ENCODE measurements at regions not wholly inside any gene's neighbourhood (a gene's known extent, or its start where the extent isn't known, plus 50 kb on each side); places are given as distances from the start of the nearest gene placed in this dataset.

- H3K27me3 Mint-ChIP-seq (ENCODE audit: low read depth), result peaks cover 6% of the 10 kb centered on the region
- Histone ChIP-seq H2BK20ac (ENCODE audit: low read depth, low read length, poor library complexity, severe bottlenecking) (no peak overlapping the region), H2AK5ac (ENCODE audit: insufficient read length, low read length) (no peak overlapping the region), H3T11ph (ENCODE audit: low read length) (no peak overlapping the region), H2AFZ (ENCODE audit: low read length) (no peak overlapping the region), H3K79me2 (ENCODE audit: insufficient read depth, low read length) (no peaks in the 10 kb centered on the region), H3K27ac (ENCODE audit: insufficient read length, low read depth, low read length) (no peak overlapping the region), H3K23ac (ENCODE audit: insufficient read length, low read depth, low read length) (no peak overlapping the region), H4K5ac (ENCODE audit: insufficient read length, low read depth, low read length) (no peak overlapping the region), H2BK15ac (ENCODE audit: low read depth, low read length) (no peak overlapping the region), H3K23me2 (ENCODE audit: insufficient read length, low read depth, low read length, poor library complexity, severe bottlenecking) (no peaks in the 10 kb centered on the region), H3K4me2 (ENCODE audit: insufficient read depth, insufficient read length, low read length) (no peak overlapping the region), H4K91ac (ENCODE audit: insufficient read length, low read depth, low read length) (no peak overlapping the region), H4K20me1 (ENCODE audit: control insufficient read depth, insufficient read depth, insufficient read length) (no peaks in the 10 kb centered on the region), H3K56ac (ENCODE audit: insufficient read length, low read depth, low read length) (no peak overlapping the region), H3K9me3 (ENCODE audit: control insufficient read depth, low read depth, low read length) (no peaks in the 10 kb centered on the region), H3K4me1 (ENCODE audit: insufficient read depth, low read length) (peaks cover 6% of the 10 kb centered on the region; the same call in 1 of the 2 replicates), H3K79me1 (ENCODE audit: insufficient read depth, low read depth, low read length, poor library complexity, severe bottlenecking) (no peaks in the 10 kb centered on the region), H3K14ac (ENCODE audit: insufficient read depth, low read length) (peak overlapping the region; percentile 18; the same call in 1 of the 2 replicates), H3K18ac (ENCODE audit: insufficient read length, low read depth, low read length) (peak overlapping the region; percentile 83), H4K8ac (replicated peaks; ENCODE audit: insufficient read length, low read depth, low read length) (no peak overlapping the region), H3K4ac (ENCODE audit: low read depth, low read length) (no peak overlapping the region), H3K9ac (ENCODE audit: extremely low read depth, insufficient read length, low read length) (no peak overlapping the region), H3K27me3 (ENCODE audit: insufficient read depth, low read length) (no peaks in the 10 kb centered on the region), H2BK5ac (ENCODE audit: insufficient read length, low read length) (no peak overlapping the region), H2BK120ac (ENCODE audit: low read depth, low read length, poor library complexity, severe bottlenecking) (no peak overlapping the region), H2BK12ac (ENCODE audit: insufficient read length, low read depth, low read length) (no peak overlapping the region)
- H3K36me3 Mint-ChIP-seq (ENCODE audit: insufficient read depth in 1 of 3, low read depth in 3 of 3), result peaks cover 0 to 4% (median 0%) of the 10 kb centered on the region in 3 experiments; a peak in 1 of 7 replicates
- peaks cover 38 to 51% of the 10 kb centered on the region in 2 experiments for H3K4me1 Mint-ChIP-seq
- no peak for TF ChIP-seq CTCF (conservative IDR thresholded peaks at IDR 0.05)
- no CpG with 5 or more reads among the region's 18 CpGs for WGBS (ENCODE audit: extremely low coverage, insufficient read length, low lambda C conversion rate)
- H3K4me3 Mint-ChIP-seq, result no peak overlapping the region
- peak overlapping the region in 2 of 3 experiments; percentile 22 to 40; a peak in 3 of 7 replicates for H3K27ac Mint-ChIP-seq
- peaks cover 0 to 7% of the 10 kb centered on the region in 2 experiments; a peak in 2 of 5 replicates for H3K9me3 Mint-ChIP-seq
- DNase-seq, result peak; percentile 84
Measured at GRCh38 chr10:5583525-5584175, 58.9 kb downstream of the CALML3 start.
